Nucleus accumbens (tissue), 56 donors: ENCODE measurements at regions not wholly inside any gene's neighbourhood (a gene's known extent, or its start where the extent isn't known, plus 50 kb on each side); places are given as distances from the start of the nearest gene placed in this dataset.

Experiments
- DNase-seq, 56 donors: peaks; one replicate each; lab custom pipeline; 2025; lab: John Stamatoyannopoulos, UW

DNA sequence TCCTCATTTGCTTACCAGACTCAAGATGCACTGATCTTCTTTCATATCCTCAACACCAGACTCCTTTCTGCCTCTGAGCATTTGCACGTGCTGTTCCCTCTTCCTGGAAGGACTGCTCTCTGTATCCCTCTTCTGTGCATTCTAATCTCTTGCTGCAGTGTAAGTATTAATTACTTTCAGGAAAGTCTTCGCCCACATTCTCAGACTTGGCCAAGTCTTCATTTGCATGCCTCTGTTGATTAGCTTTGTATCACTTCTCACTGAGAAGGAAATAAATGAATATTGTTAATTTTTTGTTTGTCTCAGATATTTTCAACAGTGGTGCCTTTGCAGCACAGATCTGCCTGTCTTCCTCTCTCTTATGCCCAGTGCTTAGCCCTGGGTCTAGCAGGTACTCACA, 50.3 kb upstream of the RAB3GAP2 start:
- DNase-seq: no peak
